NCI-H1417 (cell line): ENCODE measurements at regions not wholly inside any gene's neighbourhood (a gene's known extent, or its start where the extent isn't known, plus 50 kb on each side); places are given as distances from the start of the nearest gene placed in this dataset.
A peak's percentile ranks its signal among the peaks of the same experiment; 100 is the strongest.
"Not testable (repeated sequence)": the region's sequence is repeated elsewhere in the genome, so short reads cannot be mapped to it uniquely, and the experiment has no call there.

Experiments used
- DNase-seq, 3 experiments: peaks; one replicate each; lab custom pipeline; 2025; lab: John Stamatoyannopoulos, UW

DNA sequence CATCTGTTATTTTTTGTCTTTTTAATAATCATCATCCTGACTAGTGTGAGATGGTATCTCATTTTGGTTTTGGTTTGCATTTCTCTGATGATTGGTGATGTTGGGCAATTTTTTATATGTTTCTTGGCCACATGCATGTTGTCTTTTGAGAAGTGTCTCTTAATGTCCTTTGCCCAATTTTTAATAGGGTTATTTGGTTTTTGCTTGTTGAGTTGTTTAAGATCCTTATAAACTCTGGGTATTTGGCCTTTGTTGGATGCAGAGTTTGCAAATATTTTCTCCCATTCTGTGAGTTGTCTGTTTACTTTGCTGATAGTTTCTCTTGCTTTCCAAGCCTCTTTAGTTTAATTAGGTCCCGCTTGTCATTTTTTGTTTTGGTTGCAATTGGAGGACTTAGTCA, 152.1 kb upstream of the MED14 start:
- no peak for DNase-seq

DNA sequence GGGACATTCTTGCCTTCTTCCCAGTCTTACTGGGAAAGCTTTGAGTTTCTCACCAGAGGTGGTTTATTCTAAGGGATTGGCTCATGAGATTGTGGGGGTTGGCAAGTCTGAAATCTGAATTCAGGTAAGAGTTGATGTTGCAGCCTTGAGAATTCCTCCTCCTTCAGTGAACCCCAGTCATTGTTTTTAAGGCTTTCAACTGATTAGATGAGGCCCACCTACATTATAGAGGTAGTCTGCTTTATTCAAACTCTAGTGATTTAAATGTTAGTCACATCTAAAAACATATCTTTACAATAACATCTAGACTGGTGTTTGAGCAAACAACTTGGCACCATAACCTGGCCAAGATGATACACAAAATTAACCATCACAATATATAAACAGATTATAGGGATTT, 156.5 kb upstream of the MED14 start:
- DNase-seq, result no peak

DNA sequence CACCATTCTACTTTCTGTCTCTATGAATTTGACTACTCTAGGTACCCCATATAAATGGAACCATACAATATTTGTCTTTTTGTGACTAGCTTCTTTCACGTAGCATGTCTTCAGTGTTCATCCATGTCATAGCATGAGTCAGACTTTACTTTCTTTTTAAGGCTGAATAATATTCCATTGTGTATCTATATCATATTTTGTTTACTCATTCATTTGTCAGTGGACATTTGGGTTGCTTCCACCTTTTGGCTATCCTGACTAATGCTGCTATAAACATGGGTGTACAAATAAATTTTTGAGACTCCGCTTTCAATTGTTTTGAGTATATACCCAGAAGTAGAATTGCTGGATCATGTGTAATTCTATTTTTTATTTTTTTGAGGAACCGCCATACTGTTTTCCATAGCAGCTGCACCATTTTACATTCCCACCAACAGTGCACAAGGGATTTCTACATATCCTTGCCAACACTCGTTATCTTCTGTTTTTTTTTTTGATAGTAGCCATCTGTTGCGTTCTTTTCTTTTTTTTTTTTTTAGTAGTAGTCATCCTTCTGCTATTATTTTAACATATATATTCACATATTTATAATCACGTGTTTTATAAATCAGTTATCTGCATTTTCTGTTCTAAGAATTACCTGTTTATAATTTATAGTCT, 158.0 kb upstream of the MED14 start:
- no peak for DNase-seq

DNA sequence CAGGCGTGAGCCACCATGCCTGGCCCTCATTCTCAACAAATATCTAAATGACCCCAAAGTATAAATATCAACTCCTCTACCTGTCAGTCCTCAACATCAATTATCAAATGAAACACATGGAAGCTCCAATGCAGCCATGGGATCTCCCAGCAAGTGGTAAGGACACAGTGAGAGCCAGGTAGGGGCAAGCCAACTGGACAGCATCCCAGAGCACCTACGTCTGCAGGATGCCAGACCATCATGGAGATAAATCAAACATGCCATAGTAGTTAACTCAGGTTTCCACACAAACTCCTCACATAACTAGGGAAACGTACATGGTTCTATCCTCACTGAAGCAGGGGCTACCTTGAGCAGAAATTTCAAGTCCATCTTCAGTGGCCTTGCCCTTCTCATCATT, 159.9 kb upstream of the MED14 start:
- DNase-seq, result no peak

DNA sequence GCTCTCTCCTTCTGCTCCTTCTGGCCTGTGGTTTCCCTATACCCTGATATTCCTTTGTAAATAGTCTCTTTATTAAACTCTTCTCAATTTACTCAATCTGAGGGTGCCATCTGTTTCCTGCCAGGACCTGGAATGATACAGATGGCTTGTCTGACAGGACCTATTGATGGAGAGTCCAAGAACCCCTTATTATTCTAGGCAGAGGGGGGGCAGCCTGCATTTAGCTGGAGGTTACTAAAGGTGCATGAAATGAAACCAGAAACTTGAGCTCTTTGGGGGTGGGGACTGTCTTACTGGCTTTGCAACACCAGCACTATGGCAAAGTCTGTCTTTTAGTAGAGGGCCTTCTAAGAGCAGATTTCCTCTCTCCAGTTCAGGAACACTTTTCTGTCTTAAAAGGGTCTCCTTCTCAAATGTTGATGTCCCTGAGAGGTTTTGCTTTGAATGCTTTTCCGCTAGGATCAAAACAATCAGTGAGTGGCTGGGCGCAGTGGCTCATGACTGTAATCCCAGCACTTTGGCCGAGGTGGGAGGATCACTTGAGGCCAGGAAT, 162.5 kb upstream of the MED14 start:
- DNase-seq, result peak in 1 of 3 experiments; percentile 30

DNA sequence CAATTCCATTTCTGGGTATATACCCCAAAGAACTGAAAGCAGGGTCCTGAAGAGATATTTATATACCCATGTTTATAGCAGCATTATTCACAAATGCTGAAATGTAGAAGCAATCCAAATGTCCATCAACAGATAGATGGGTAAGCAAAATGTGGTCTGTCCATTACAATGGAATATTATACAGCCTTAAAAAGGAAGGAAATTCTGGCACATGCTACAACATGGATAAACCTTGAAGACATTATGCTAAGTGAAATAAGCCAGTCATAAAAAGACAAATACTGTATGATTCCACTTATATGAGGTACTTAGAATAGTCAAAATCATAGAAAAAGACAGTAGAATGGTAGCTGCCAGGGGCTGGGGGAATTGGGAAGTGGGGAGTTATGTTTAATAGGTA, 169.4 kb upstream of the MED14 start:
- not testable (repeated sequence) for DNase-seq

DNA sequence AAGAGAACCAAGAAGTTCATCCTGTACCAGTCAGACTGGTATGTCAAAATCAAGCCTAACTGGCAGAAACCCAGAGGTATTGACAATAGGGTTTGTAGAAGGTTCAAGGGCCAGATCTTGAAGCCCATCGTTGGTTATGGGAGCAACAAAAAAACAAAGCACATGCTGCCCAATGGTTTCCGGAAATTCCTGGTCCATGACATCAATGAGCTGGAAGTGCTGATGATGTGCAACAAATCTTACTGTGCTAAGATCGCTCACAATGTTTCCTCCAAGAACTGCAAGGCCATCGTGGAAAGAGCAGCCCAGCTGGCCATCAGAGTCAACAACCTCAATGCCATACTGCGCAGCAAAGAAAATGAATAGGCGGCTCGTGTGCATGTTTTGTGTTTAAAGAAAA, 172.7 kb upstream of the MED14 start:
- no peak for DNase-seq

DNA sequence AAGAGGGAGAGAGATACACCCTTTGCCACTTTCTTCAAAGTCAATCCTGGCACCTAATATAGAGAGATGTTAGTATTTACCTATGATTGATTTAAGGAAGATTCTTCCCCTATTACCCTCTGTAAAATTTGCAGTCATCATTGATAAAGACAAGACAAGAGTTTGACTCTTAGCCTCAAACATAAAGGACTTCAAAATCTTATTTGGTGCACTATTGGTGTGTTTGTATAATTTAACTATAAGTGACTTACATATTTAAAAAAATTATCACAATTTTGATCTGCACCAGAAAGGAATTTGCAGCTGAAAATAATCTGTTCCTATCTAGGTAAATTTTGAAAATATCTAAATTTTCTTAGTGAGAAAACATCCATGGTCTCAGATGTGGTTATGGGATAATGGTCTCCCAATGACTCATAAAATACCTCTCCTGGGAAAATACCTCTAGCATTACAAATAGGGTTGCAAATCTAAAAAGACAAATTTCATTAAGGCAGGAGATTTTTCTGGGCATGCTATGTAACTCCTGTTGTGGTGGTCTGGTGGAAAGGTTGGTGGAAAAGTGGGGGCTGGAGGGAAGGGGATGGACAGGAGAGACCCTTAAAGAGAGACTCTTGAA, 173.6 kb upstream of the MED14 start:
- no peak for DNase-seq

DNA sequence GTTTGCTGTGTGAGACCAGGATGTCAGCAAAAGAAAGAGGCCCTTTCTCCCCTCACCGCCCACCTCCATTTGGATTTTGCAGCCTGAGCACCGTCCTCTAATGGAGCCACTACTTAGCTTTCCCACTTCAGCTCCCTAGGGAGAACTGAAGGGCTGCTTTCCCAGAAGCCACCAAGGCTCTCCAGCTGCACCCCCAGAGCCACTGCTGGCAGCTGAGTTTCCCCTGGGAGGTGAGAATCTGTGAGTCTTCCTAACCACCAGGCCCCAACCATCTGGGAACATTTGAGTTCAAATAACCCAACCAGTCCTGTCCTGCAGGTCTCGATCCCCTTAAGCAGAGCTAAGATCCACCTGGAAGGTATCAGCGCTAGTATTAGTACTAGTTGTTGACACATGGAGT, 173.1 kb upstream of the USP9X start:
- DNase-seq, result peak in 1 of 3 experiments; percentile 39

DNA sequence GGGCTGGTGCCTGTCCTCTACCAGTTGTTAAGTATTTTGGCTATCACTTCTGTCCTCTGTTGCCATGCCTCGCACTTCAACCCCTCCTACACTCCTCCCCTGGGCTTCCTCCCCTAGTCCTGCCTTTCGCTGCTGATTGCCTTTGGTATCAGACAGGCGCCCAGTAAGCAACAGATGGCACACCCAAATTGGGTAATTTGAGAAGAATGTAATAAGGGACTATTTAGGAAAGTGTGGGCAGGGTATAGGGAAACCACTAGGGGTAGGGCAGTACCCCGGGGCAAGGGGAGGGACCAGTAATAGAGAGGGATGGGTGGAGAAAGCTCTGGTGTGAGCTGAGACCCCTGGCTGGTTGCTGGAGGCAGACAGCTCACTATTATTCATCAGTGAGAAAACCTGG, 172.7 kb upstream of the USP9X start:
- DNase-seq, result peak in 1 of 3 experiments; percentile 29

DNA sequence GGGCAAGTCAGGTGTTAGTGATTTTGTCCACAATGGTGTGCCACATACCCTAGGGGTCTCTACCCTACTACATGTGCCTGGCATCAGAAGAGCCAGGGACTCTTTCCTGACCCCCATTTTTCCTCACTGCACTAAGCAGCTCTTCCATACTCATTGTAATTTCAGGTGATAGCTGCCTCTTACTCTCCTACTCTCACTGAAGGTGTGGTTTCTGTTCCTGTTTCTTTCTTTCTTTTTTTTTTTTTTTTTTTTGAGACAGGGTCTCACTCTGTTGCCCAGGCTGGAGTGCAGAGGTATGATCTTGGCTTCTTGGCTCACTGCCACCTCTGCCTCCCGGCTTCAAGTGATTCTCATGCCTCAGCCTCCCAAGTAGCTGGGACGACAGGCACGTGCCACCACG, 164.9 kb upstream of the USP9X start:
- no peak for DNase-seq

DNA sequence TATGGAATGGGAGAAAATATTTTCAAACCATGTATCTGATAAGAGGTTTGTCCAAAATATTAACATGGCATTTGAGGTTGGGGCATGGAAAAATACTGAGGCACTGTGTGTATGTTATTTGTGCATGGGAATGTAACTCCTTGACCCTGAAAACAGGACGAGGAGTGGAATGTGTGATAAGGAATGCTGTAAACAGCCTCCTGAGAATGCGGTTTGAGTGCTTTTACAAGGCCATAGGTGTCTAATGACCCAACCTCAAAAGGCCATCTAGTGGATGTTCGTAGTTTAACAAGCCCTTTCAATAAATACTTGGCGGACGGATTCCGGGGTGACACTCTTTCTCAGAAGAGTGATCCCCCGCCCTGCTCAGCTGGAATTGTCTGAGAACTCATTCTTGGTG, 162.9 kb upstream of the USP9X start:
- peak in 2 of 3 experiments; percentile 22 to 72 for DNase-seq

DNA sequence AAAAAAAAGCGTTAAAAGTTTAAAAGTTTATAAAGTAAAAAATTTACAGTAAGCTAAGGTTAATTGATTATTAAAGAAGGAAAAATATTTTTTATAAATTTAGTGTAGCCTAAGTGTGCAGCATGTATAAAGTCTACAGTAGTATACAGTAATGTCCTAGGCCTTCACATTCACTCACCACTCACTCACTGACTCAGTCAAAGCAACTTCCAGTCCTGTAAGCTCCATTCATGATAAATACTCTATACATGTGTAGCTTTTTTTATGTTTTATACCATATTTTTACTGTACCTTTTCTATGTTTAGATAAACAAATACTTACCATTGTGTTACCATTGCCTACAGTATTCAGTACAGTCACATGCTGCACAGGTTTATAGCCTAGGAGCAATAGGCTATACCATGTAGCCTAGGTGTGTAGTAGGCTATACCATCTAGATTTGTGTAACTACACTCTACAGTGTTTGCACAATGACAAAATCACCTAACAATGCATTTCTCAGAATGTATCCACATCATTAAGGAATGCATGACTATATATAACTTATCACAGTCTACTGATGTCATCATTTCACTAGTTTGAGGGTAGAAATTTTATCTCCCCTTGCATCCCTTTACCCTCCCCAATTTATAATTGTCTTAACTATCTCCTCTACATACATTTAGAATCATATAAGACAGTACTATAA, 158.4 kb upstream of the USP9X start:
- not testable (repeated sequence) for DNase-seq

DNA sequence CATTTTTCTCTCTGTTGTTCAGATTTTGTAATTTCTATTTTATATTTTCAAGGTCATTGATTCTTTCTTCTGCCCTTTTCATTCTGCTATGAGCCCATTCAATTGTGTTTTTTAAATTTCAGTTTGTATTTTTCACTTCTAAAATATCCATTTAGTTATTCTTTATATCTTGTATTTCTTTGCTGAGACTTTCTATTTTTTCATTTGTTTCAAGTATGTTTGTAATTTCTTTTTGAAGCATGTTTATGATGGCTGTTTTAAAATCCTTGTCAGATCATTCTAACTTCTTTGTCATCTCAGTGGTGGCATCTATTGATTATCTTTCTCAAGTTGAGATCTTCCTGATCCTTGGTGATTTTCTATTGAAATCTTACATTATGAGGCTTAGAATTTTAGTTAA, 157.2 kb upstream of the USP9X start:
- no peak for DNase-seq

DNA sequence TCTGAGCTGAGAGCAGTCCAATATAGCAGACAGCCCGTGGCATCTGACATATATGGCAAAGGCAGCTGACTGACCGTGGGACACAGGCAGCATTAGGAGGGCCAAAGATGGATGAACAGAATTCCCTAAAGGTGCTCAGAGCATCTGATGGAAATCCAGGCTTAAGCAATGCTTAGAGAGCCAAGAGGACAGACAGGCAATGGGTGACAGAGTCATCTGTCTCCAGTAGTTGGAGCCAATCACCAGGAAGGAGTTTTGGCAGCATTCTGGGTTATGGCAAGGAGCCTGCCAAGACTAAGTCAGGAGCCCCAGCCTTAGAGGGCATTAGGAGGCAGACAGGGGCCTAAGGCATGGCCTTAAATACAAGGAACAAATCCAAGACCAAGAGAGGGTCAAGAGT, 153.3 kb upstream of the USP9X start:
- no peak for DNase-seq

DNA sequence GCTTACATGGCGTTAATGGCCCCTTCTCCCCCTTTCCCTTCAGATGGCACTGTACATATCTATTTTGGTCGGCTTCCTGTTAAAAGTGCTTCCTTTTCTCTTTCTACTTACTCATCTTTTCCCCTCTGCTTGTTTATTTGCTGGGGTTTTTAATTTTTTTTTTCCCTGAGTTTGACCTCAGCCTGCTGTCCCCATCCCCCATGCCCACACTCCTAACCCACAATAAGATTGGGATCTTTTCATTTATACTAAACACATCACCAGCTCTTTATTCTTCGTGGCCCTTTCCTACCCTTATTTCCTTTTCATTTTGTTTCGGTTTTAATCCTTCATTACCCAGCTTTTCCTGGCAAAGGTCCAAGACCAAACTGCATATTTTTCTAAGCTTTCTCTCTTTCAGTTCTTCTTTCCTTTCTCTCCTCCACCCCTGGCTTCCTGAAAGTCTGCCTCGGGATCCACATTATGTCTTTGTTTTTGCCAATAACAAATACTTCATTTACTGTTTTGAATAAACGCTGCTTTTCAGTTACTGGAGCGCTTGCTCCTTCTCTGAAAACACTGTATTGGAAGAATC, 152.0 kb upstream of the USP9X start:
- no peak for DNase-seq

DNA sequence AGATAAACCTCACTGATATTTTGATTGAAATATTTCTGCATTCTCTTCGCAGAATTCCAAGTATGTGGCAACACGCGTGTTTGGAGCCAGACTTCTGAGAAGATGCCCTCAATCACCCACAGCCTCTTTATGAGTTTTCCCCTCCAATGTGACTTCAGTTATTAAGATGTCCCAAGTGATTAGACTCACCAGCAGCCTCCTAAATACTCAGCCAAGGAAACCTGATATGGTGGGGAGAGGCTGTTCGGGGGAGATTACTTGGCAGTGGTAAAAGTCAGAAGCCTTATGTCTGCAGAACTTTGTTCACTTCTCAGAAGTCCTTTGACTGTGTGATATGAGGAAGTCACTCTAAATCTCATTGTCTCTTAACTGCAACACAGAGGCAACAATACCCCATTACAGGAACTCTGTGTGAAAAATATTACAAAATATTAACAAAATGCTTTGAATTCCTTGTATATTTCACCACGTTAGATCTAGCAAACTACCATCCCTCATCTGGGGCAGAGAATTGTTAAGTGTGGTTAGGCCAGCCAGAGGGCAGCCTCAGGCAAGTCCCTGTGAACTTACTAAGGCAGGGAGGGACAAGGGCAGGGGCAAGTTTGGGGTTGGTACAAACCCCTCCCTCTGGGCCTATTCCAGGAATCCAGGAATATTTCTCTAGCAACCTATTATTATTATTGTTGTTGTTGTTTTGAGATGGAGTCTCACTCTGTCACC, 151.4 kb upstream of the USP9X start:
- no peak for DNase-seq

DNA sequence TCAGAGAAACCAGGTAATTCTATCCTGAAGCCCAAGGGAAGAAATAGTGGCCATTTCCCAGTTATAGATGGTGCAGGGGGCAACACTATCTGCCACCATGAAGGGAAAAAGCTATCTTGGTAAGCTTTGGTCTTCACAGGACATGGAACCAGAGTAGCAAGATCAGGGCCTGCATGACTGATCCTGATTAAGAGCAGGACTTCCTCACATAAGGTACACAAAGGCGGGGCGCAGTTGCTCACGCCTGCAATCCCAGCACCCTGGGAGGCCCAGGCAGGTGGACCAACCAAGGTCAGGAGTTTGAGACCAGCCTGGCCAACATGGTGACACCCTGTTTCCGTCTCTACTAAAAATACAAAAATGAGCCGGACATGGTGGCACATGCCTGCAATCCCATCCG, 148.4 kb upstream of the USP9X start:
- DNase-seq, result no peak

DNA sequence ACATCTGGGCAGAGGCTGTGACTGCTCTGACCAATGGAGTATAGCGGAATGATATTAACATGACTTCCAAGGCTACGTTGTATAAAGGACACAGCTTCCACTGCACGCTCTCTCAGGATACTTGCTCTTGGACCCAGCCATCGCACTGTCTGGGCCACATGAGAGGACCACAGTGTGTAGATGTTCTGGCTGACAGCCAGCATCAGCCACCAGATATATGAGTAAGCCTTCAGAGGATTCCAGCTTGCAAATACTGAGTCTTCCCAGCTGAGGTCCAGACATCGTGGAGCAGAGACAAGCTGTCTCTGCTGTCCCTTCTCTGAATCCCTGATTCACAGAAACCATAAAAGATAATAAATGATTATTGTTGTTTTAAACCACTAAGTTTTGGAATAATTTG, 146.8 kb upstream of the USP9X start:
- DNase-seq, result no peak

DNA sequence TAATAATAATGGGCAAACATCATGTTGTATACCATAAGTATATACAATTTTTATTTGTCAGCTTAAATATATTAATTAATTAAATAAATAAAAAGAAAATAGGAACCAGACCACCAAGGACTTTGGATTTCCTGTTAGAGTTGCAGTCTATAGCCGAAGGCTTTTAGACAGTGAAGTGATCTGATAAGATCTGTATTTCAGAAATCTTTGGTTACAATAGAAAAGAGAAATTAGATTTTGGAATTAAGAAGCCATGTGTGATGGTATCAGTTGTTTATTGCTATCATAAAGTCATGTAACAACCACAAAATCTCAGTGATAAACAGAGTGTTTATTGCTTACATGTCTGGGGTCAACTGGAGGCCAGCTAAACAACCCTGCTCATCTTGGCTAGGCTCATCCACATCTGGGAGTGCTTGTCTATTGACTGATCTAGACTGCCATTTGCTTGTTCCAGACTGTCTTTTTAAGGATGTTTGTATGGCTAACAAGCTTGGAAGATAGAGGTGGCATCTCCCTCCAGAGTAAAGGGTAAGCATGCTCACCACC, 142.1 kb upstream of the USP9X start:
- no peak for DNase-seq

DNA sequence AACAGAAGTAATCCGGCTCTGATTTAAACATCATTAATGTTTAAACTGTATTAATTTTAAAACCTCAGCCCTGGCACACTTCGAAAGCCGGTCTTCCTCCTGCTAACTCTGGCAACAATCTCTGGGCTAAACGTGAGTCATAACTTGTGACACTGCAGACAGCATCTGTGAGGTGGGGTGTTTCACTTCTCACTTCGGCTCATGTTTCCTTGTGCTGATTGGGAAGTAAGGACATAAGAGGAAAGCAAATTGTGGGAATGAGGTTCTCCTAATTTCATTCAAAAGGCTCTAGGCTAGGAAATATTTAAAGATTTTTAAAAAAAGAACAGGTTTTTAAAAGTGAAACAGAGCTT, 139.9 kb upstream of the USP9X start:
- DNase-seq, result no peak

DNA sequence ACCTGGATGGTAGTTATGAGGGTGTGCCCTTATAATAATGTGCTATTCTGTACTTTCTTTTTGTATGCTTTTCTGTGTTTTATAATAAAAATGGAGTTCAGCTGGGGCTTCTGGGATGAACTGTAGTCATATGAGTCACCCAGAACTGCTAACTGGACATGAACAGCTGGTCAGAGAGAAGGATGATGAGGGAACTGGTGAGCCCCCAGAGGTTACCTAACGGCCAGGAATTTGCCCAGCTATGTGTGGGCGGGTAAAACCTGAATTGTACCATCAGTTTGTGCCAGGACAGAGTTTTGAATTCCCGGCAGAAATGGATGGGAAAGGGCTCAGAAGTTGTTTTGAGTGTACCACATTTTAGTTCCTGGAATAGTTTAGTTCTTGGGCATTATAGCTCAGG, 138.0 kb upstream of the USP9X start:
- DNase-seq, result no peak
